GM12878 (cell line): ENCODE measurements at regions not wholly inside any gene's neighbourhood (a gene's known extent, or its start where the extent isn't known, plus 50 kb on each side); places are given as distances from the start of the nearest gene placed in this dataset.

Source experiments
- ATAC-seq: fragments of 200-7000 bp; cut with Tn5 transposase; 3 replicates; pipeline ENCODE4 v1.9.1; 2020; ENCODE audit warnings: mild to moderate bottlenecking, moderate library complexity
- BruUV-seq: library from RNA; stranded (reverse); fragments of 400-500 nt; replicated peaks from 2 replicates; lab custom pipeline; 2021; lab: Mats Ljungman, UMichigan
- CTCF ChIA-PET: fragments of 300-600 bp; sonication (Branson Sonifier 250); formaldehyde crosslinking; extraction: SDS; loops from one replicate; lab custom pipeline; 2021; ENCODE audit warnings: inconsistent platforms; lab: Yijun Ruan, JAX
- POLR2A ChIA-PET: fragments of 350-600 bp; formaldehyde crosslinking; extraction: SDS; loops from one replicate; lab custom pipeline; 2021; ENCODE audit warnings: inconsistent platforms; lab: Charles Lee
- RAD21 ChIA-PET: fragments of 300-600 bp; sonication (Branson Sonifier 250); formaldehyde crosslinking; loops from one replicate; lab custom pipeline; 2023; ENCODE audit warnings: antibody characterized with exemption; ENCODE audit not compliant: unreplicated experiment; lab: Charles Lee
- SMC1A ChIA-PET: fragments of 300-600 bp; sonication (Branson Sonifier 250); formaldehyde crosslinking; loops from one replicate; lab custom pipeline; 2023; ENCODE audit not compliant: unreplicated experiment, uncharacterized antibody; lab: Charles Lee
- DNase-seq: peaks from one replicate; pipeline ENCODE4 v3.0.0-alpha.2; 2011; ENCODE audit warnings: low read depth, low spot score
- FAIRE-seq: peaks from 3 replicates; lab custom pipeline; 2011; peaks lifted over from hg19 to GRCh38; lab: Jason Lieb, UNC
- H2AFZ ChIP-seq: 2 replicates; pipeline ENCODE4 v1.6.0; 2011; ENCODE audit warnings: low read depth, low read length, control low read depth; ENCODE audit not compliant: control insufficient read depth
- H3K27ac ChIP-seq: 2 replicates; pipeline ENCODE4 v1.5.1; 2011; ENCODE audit warnings: control low read depth; ENCODE audit not compliant: control insufficient read depth, insufficient read depth
- H3K27me3 ChIP-seq, 2 experiments: replicated peaks in 1 of 2; 2 replicates each; pipeline versions ENCODE4 v1.6.0 to v1.6.1; 2011; ENCODE audit warnings: low read length in 1 of 2; ENCODE audit not compliant: control insufficient read depth in 2 of 2, insufficient read depth in 2 of 2
- H3K36me3 ChIP-seq, 2 experiments: 2 replicates each; pipeline ENCODE4 v1.5.1; 2011; ENCODE audit warnings: low read length in 1 of 2; ENCODE audit not compliant: control insufficient read depth in 2 of 2, insufficient read depth in 2 of 2
- H3K4me1 ChIP-seq: 2 replicates; pipeline ENCODE4 v1.6.1; 2011; ENCODE audit warnings: mild to moderate bottlenecking, low read length, moderate library complexity, mixed read lengths; ENCODE audit not compliant: control insufficient read depth, insufficient read depth
- H3K4me2 ChIP-seq: 2 replicates; pipeline ENCODE4 v1.6.0; 2011; ENCODE audit warnings: control low read depth; ENCODE audit not compliant: control insufficient read depth, insufficient read depth
- H3K4me3 ChIP-seq: fragments of 200-600 bp; sonication (generic); 2 replicates; pipeline ENCODE4 v1.5.1; 2016
- H3K79me2 ChIP-seq: 2 replicates; pipeline ENCODE4 v1.6.0; 2011; ENCODE audit warnings: low read length; ENCODE audit not compliant: control insufficient read depth, insufficient read depth
- H3K9ac ChIP-seq: 2 replicates; pipeline ENCODE4 v1.8.0; 2011; ENCODE audit warnings: low read length, control low read depth, mixed read lengths; ENCODE audit not compliant: control insufficient read depth, insufficient read depth
- H3K9me3 ChIP-seq: replicated peaks from 3 replicates; pipeline ENCODE4 v1.5.1; 2011; ENCODE audit warnings: mild to moderate bottlenecking, low read length; ENCODE audit not compliant: control insufficient read depth, insufficient read depth
- H4K20me1 ChIP-seq: 2 replicates; pipeline ENCODE4 v1.6.0; 2011; ENCODE audit not compliant: control insufficient read depth, insufficient read depth
- CHD1 ChIP-seq: IDR thresholded peaks from 2 replicates; pipeline ENCODE4 v1.6.1; 2012; ENCODE audit warnings: low read depth, low read length, improper control_type of control experiment
- CREB1 ChIP-seq: IDR thresholded peaks from 2 replicates; pipeline ENCODE4 v1.6.1; 2012; ENCODE audit warnings: low read depth, mild to moderate bottlenecking, inconsistent platforms
- E2F4 ChIP-seq: IDR thresholded peaks from 2 replicates; pipeline ENCODE4 v1.6.1; 2012; ENCODE audit warnings: low read depth, low read length, improper control_type of control experiment
- ETV6 ChIP-seq, 2 experiments: fragments of 450-650 bp in 1 of 2; IDR thresholded peaks in 1 of 2; conservative IDR thresholded peaks in 1 of 2; 2 replicates each; pipeline ENCODE4 v1.6.1; 2014; ENCODE audit warnings: antibody characterized with exemption in 1 of 2, borderline replicate concordance in 1 of 2, low read depth in 1 of 2, mild to moderate bottlenecking in 1 of 2, moderate library complexity in 1 of 2
- IRF5 ChIP-seq: fragments of 450-650 bp; IDR thresholded peaks from 2 replicates; pipeline ENCODE4 v1.6.1; 2017; ENCODE audit warnings: borderline replicate concordance
- MEF2A ChIP-seq: IDR thresholded peaks from 2 replicates; pipeline ENCODE4 v1.6.1; 2011; ENCODE audit warnings: low read depth, mild to moderate bottlenecking, low read length, moderate library complexity; ENCODE audit not compliant: insufficient read depth
- REST ChIP-seq: IDR thresholded peaks from 2 replicates; pipeline ENCODE4 v1.6.1; 2012; ENCODE audit warnings: mild to moderate bottlenecking, low read depth, low read length
- SIN3A ChIP-seq: IDR thresholded peaks from 2 replicates; pipeline ENCODE4 v1.6.1; 2012; ENCODE audit warnings: low read depth, low read length, improper control_type of control experiment
- WGBS: methylation state at CpG from one replicate; pipeline ENCODE4 v1.1.6; 2016; ENCODE audit warnings: low lambda C conversion rate; ENCODE audit not compliant: insufficient replicate concordance, insufficient coverage; ENCODE audit errors: missing lambda C conversion rate; 5-methylcytosine and 5-hydroxymethylcytosine counted together
- in situ Hi-C: fragments of 300-500 bp; cut with MboI; formaldehyde crosslinking; loops from 9 replicates; pipeline ENCODE4 v1.14.3; 2018; ENCODE audit warnings: mixed read lengths
- intact Hi-C: fragments of 100-400 bp; cut with micrococcal nuclease; formaldehyde crosslinking; loops from one replicate; pipeline ENCODE4 v1.14.2; 2022; ENCODE audit not compliant: unreplicated experiment
- TF ChIP-seq, protein P1 (sequence below): IDR thresholded peaks from 2 replicates; pipeline ENCODE4 v1.6.1; 2011; ENCODE audit warnings: low read depth, low read length, improper control_type of control experiment, borderline replicate concordance
- TF ChIP-seq, protein P2 (sequence below): IDR thresholded peaks from 2 replicates; pipeline ENCODE4 v1.6.1; 2011; ENCODE audit warnings: borderline replicate concordance, low read depth, mild to moderate bottlenecking, moderate library complexity, low read length; ENCODE audit not compliant: insufficient read depth, poor library complexity, severe bottlenecking
- TF ChIP-seq, protein P3 (sequence below): fragments of 450-650 bp; IDR thresholded peaks from 2 replicates; pipeline ENCODE4 v1.6.1; 2017; ENCODE audit warnings: antibody characterized with exemption, mild to moderate bottlenecking, moderate library complexity

DNA sequence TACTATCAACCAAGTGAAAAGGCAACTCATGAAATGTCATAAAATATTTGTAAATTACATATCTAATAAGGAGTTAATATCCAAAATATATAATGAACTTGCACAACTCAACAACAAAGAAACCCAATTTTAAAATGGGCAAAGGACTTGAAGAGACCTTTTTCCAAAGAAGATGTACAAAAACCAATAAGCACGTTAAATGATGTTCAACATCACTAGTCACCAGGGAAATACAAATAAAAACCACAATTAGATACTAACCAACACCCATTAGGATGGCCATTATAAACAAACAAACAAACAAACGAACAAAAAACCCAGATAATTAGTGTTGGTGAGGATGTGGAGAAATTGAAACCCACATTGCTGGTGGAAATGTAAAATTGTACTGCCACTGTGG, 92.3 kb upstream of the ARID2 start (continued):
- no peak for TF ChIP-seq REST
- no peak for TF ChIP-seq IRF5
- no peak for TF ChIP-seq ETV6 (conservative IDR thresholded peaks at IDR 0.05 in 1 of 2, IDR thresholded peaks at IDR 0.05 in 1 of 2; ENCODE audit: borderline replicate concordance in 1 of 2, low read depth in 1 of 2)
- TF ChIP-seq E2F4 = no peak

GRCh38 chr12:45637706-45638105, 91.8 kb upstream of the ARID2 start:
- ChIA-PET SMC1A (no interaction called here), POLR2A (no interaction called here), RAD21 (no interaction called here), CTCF (no interaction called here)
- Histone ChIP-seq H4K20me1 (no peaks in the 10 kb centered on the region), H3K36me3 (no peaks in the 10 kb centered on the region), H3K27ac (no peak overlapping the region), H3K4me2 (no peak overlapping the region), H3K27me3 (no peaks in the 10 kb centered on the region), H3K4me3 (no peak overlapping the region), H2AFZ (no peak overlapping the region), H3K9me3 (no peaks in the 10 kb centered on the region), H3K79me2 (no peaks in the 10 kb centered on the region), H3K4me1 (peaks cover 14% of the 10 kb centered on the region), H3K9ac (no peak overlapping the region)
- ATAC-seq = no peak
- WGBS = 96% methylated on average over 1 of the region's 1 CpG
- intact Hi-C loops (no loop called here), in situ Hi-C loops (no loop called here)
- no peak for DNase-seq
- BruUV-seq = no TSS peak
- no peak for FAIRE-seq
- TF ChIP-seq, protein P1, sequence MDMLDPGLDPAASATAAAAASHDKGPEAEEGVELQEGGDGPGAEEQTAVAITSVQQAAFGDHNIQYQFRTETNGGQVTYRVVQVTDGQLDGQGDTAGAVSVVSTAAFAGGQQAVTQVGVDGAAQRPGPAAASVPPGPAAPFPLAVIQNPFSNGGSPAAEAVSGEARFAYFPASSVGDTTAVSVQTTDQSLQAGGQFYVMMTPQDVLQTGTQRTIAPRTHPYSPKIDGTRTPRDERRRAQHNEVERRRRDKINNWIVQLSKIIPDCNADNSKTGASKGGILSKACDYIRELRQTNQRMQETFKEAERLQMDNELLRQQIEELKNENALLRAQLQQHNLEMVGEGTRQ = no peak
- no peak for TF ChIP-seq MEF2A
- TF ChIP-seq CREB1 = no peak
- no peak for TF ChIP-seq SIN3A
- no peak for TF ChIP-seq CHD1
- TF ChIP-seq, protein P2, sequence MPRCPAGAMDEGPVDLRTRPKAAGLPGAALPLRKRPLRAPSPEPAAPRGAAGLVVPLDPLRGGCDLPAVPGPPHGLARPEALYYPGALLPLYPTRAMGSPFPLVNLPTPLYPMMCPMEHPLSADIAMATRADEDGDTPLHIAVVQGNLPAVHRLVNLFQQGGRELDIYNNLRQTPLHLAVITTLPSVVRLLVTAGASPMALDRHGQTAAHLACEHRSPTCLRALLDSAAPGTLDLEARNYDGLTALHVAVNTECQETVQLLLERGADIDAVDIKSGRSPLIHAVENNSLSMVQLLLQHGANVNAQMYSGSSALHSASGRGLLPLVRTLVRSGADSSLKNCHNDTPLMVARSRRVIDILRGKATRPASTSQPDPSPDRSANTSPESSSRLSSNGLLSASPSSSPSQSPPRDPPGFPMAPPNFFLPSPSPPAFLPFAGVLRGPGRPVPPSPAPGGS = no peak
- TF ChIP-seq, protein P3, sequence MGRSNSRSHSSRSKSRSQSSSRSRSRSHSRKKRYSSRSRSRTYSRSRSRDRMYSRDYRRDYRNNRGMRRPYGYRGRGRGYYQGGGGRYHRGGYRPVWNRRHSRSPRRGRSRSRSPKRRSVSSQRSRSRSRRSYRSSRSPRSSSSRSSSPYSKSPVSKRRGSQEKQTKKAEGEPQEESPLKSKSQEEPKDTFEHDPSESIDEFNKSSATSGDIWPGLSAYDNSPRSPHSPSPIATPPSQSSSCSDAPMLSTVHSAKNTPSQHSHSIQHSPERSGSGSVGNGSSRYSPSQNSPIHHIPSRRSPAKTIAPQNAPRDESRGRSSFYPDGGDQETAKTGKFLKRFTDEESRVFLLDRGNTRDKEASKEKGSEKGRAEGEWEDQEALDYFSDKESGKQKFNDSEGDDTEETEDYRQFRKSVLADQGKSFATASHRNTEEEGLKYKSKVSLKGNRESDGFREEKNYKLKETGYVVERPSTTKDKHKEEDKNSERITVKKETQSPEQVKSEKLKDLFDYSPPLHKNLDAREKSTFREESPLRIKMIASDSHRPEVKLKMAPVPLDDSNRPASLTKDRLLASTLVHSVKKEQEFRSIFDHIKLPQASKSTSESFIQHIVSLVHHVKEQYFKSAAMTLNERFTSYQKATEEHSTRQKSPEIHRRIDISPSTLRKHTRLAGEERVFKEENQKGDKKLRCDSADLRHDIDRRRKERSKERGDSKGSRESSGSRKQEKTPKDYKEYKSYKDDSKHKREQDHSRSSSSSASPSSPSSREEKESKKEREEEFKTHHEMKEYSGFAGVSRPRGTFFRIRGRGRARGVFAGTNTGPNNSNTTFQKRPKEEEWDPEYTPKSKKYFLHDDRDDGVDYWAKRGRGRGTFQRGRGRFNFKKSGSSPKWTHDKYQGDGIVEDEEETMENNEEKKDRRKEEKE = no peak
